SJCRH30 (cell line): ENCODE measurements at regions not wholly inside any gene's neighbourhood (a gene's known extent, or its start where the extent isn't known, plus 50 kb on each side); places are given as distances from the start of the nearest gene placed in this dataset.

Experiments
- DNase-seq, 2 experiments: peaks; one replicate each; pipeline ENCODE4 v3.0.0-alpha.2; 2015 to 2020
- H3K27ac ChIP-seq: fragments of 250-450 bp; sonication (Bioruptor Pico); 2 replicates; pipeline ENCODE4 v1.5.1; 2020; ENCODE audit warnings: mild to moderate bottlenecking, moderate library complexity
- H3K27me3 ChIP-seq: fragments of 250-450 bp; sonication (Bioruptor Pico); 2 replicates; pipeline ENCODE4 v1.5.1; 2020; ENCODE audit warnings: mild to moderate bottlenecking, moderate library complexity
- H3K36me3 ChIP-seq: fragments of 250-450 bp; sonication (Bioruptor Pico); 2 replicates; pipeline ENCODE4 v1.5.1; 2020; ENCODE audit warnings: mild to moderate bottlenecking, moderate library complexity
- H3K4me1 ChIP-seq: fragments of 250-450 bp; sonication (Bioruptor Pico); 2 replicates; pipeline ENCODE4 v1.5.1; 2020; ENCODE audit warnings: mild to moderate bottlenecking, moderate library complexity
- H3K4me3 ChIP-seq: fragments of 250-450 bp; sonication (Bioruptor Pico); 2 replicates; pipeline ENCODE4 v1.5.1; 2020; ENCODE audit warnings: mild to moderate bottlenecking, moderate library complexity
- H3K9me3 ChIP-seq: fragments of 250-450 bp; sonication (Bioruptor Pico); replicated peaks from 2 replicates; pipeline ENCODE4 v1.5.1; 2020; ENCODE audit warnings: mild to moderate bottlenecking, moderate library complexity

GRCh38 chr1:96364576-96364975 lies 357.0 kb upstream of the PTBP2 start:
- no peaks in the 10 kb centered on the region for H3K27me3 ChIP-seq
- no peaks in the 10 kb centered on the region for H3K36me3 ChIP-seq
- H3K4me1 ChIP-seq: peaks cover 27% of the 10 kb centered on the region
- H3K27ac ChIP-seq: no peak overlapping the region
- H3K4me3 ChIP-seq: no peak overlapping the region
- H3K9me3 ChIP-seq: no peaks in the 10 kb centered on the region; the same call in 1 of the 2 replicates
- no peak for DNase-seq

GRCh38 chr1:96365076-96365475 lies 356.5 kb upstream of the PTBP2 start:
- Histone ChIP-seq H3K27ac (no peak overlapping the region), H3K36me3 (no peaks in the 10 kb centered on the region), H3K4me3 (no peak overlapping the region), H3K27me3 (no peaks in the 10 kb centered on the region), H3K4me1 (peaks cover 27% of the 10 kb centered on the region), H3K9me3 (no peaks in the 10 kb centered on the region; the same call in 1 of the 2 replicates)
- DNase-seq: no peak

GRCh38 chr1:96365596-96366390 lies 355.8 kb upstream of the PTBP2 start:
- Histone ChIP-seq H3K4me3 (no peak overlapping the region), H3K27ac (no peak overlapping the region), H3K27me3 (no peaks in the 10 kb centered on the region), H3K36me3 (no peaks in the 10 kb centered on the region), H3K4me1 (peaks cover 25% of the 10 kb centered on the region), H3K9me3 (no peaks in the 10 kb centered on the region)
- no peak for DNase-seq

GRCh38 chr1:96366516-96366915 lies 355.1 kb upstream of the PTBP2 start:
- DNase-seq: no peak
- H3K27ac ChIP-seq: no peak overlapping the region
- no peaks in the 10 kb centered on the region for H3K27me3 ChIP-seq
- no peaks in the 10 kb centered on the region for H3K9me3 ChIP-seq
- no peak overlapping the region for H3K4me3 ChIP-seq
- no peaks in the 10 kb centered on the region for H3K36me3 ChIP-seq
- peaks cover 17% of the 10 kb centered on the region for H3K4me1 ChIP-seq

GRCh38 chr1:96367791-96368190 lies 353.8 kb upstream of the PTBP2 start:
- no peak for DNase-seq
- no peak overlapping the region for H3K27ac ChIP-seq
- H3K27me3 ChIP-seq: no peaks in the 10 kb centered on the region
- H3K9me3 ChIP-seq: no peaks in the 10 kb centered on the region
- no peak overlapping the region for H3K4me3 ChIP-seq
- no peaks in the 10 kb centered on the region for H3K36me3 ChIP-seq
- peaks cover 6% of the 10 kb centered on the region for H3K4me1 ChIP-seq

GRCh38 chr1:96370757-96371156 lies 350.8 kb upstream of the PTBP2 start:
- Histone ChIP-seq H3K4me1 (no peaks in the 10 kb centered on the region), H3K27ac (no peak overlapping the region), H3K27me3 (no peaks in the 10 kb centered on the region), H3K9me3 (no peaks in the 10 kb centered on the region), H3K4me3 (no peak overlapping the region), H3K36me3 (no peaks in the 10 kb centered on the region)
- no peak for DNase-seq

- Histone ChIP-seq H3K36me3 (no peaks in the 10 kb centered on the region), H3K4me1 (no peaks in the 10 kb centered on the region), H3K27me3 (no peaks in the 10 kb centered on the region), H3K27ac (no peak overlapping the region), H3K4me3 (no peak overlapping the region), H3K9me3 (no peaks in the 10 kb centered on the region)
- no peak for DNase-seq
These were observed 348.7 kb upstream of the PTBP2 start for GRCh38 chr1:96372881-96373280.

GRCh38 chr1:96374076-96374762 lies 347.4 kb upstream of the PTBP2 start:
- no peaks in the 10 kb centered on the region for H3K4me1 ChIP-seq
- no peak for DNase-seq
- H3K27ac ChIP-seq: no peak overlapping the region
- H3K36me3 ChIP-seq: no peaks in the 10 kb centered on the region
- H3K9me3 ChIP-seq: no peaks in the 10 kb centered on the region
- H3K4me3 ChIP-seq: no peak overlapping the region
- no peaks in the 10 kb centered on the region for H3K27me3 ChIP-seq

GRCh38 chr1:96376846-96377245 lies 344.7 kb upstream of the PTBP2 start:
- Histone ChIP-seq H3K9me3 (no peaks in the 10 kb centered on the region), H3K36me3 (no peaks in the 10 kb centered on the region), H3K27me3 (no peaks in the 10 kb centered on the region), H3K27ac (no peak overlapping the region), H3K4me3 (no peak overlapping the region), H3K4me1 (no peaks in the 10 kb centered on the region)
- DNase-seq: no peak

GRCh38 chr1:96384611-96385010 lies 337.0 kb upstream of the PTBP2 start:
- no peaks in the 10 kb centered on the region for H3K9me3 ChIP-seq
- DNase-seq: no peak
- no peaks in the 10 kb centered on the region for H3K36me3 ChIP-seq
- H3K27me3 ChIP-seq: no peaks in the 10 kb centered on the region
- H3K4me1 ChIP-seq: no peaks in the 10 kb centered on the region
- H3K4me3 ChIP-seq: no peak overlapping the region
- no peak overlapping the region for H3K27ac ChIP-seq

GRCh38 chr1:96387785-96388184 lies 333.8 kb upstream of the PTBP2 start:
- no peak for DNase-seq
- H3K4me3 ChIP-seq: no peak overlapping the region
- no peaks in the 10 kb centered on the region for H3K27me3 ChIP-seq

GRCh38 chr1:96388421-96389310 lies 332.9 kb upstream of the PTBP2 start:
- Histone ChIP-seq H3K27ac (no peak overlapping the region), H3K9me3 (no peaks in the 10 kb centered on the region), H3K4me3 (no peak overlapping the region), H3K27me3 (no peaks in the 10 kb centered on the region), H3K4me1 (no peaks in the 10 kb centered on the region), H3K36me3 (no peaks in the 10 kb centered on the region)
- DNase-seq: no peak

More at GRCh38 chr1:96387785-96388184, 333.8 kb upstream of the PTBP2 start:
- Histone ChIP-seq H3K27ac (no peak overlapping the region), H3K4me1 (no peaks in the 10 kb centered on the region), H3K9me3 (no peaks in the 10 kb centered on the region), H3K36me3 (no peaks in the 10 kb centered on the region)

GRCh38 chr1:96400089-96400488 lies 321.5 kb upstream of the PTBP2 start:
- no peaks in the 10 kb centered on the region for H3K27me3 ChIP-seq
- H3K4me3 ChIP-seq: no peak overlapping the region
- H3K36me3 ChIP-seq: no peaks in the 10 kb centered on the region
- H3K27ac ChIP-seq: no peak overlapping the region
- H3K9me3 ChIP-seq: no peaks in the 10 kb centered on the region
- no peak for DNase-seq
- no peaks in the 10 kb centered on the region for H3K4me1 ChIP-seq

- Histone ChIP-seq H3K27me3 (no peaks in the 10 kb centered on the region), H3K27ac (no peak overlapping the region), H3K36me3 (no peaks in the 10 kb centered on the region), H3K4me1 (no peaks in the 10 kb centered on the region), H3K4me3 (no peak overlapping the region), H3K9me3 (no peaks in the 10 kb centered on the region)
- DNase-seq: no peak
These were observed 312.5 kb upstream of the PTBP2 start for GRCh38 chr1:96409087-96409486.

GRCh38 chr1:96409689-96410088 lies 311.9 kb upstream of the PTBP2 start:
- no peak for DNase-seq

More at GRCh38 chr1:96409689-96410088, 311.9 kb upstream of the PTBP2 start:
- H3K4me1 ChIP-seq: no peaks in the 10 kb centered on the region
- H3K9me3 ChIP-seq: no peaks in the 10 kb centered on the region
- H3K27me3 ChIP-seq: no peaks in the 10 kb centered on the region
- no peaks in the 10 kb centered on the region for H3K36me3 ChIP-seq
- H3K4me3 ChIP-seq: no peak overlapping the region
- no peak overlapping the region for H3K27ac ChIP-seq
